Osteocyte (in vitro differentiated cells): ENCODE measurements at regions not wholly inside any gene's neighbourhood (a gene's known extent, or its start where the extent isn't known, plus 50 kb on each side); places are given as distances from the start of the nearest gene placed in this dataset.

Experiments used
- DNase-seq: peaks from one replicate; pipeline ENCODE4 v3.0.0; 2021; ENCODE audit warnings: mixed read lengths; ENCODE audit not compliant: unreplicated experiment; ENCODE audit errors: extremely low spot score
- H3K27ac Mint-ChIP-seq: one replicate; pipeline ENCODE4 v1.8.0; 2021; ENCODE audit warnings: mild to moderate bottlenecking, mixed read lengths; ENCODE audit not compliant: unreplicated experiment
- H3K27me3 Mint-ChIP-seq: one replicate; pipeline ENCODE4 v1.8.0; 2021; ENCODE audit warnings: mixed read lengths; ENCODE audit not compliant: unreplicated experiment
- H3K36me3 Mint-ChIP-seq: one replicate; pipeline ENCODE4 v1.8.0; 2021; ENCODE audit warnings: mixed read lengths; ENCODE audit not compliant: unreplicated experiment
- H3K4me1 Mint-ChIP-seq: one replicate; pipeline ENCODE4 v1.8.0; 2021; ENCODE audit warnings: mixed read lengths; ENCODE audit not compliant: unreplicated experiment
- H3K4me3 Mint-ChIP-seq: one replicate; pipeline ENCODE4 v1.8.0; 2021; ENCODE audit warnings: mild to moderate bottlenecking, moderate library complexity, mixed read lengths; ENCODE audit not compliant: unreplicated experiment
- H3K9me3 Mint-ChIP-seq: one replicate; pipeline ENCODE4 v1.8.0; 2021; ENCODE audit warnings: mixed read lengths; ENCODE audit not compliant: unreplicated experiment
- CTCF ChIP-seq: fragments of 200-600 bp; sonication (generic); IDR thresholded peaks from 2 replicates; pipeline ENCODE4 v1.5.0; 2021; ENCODE audit warnings: antibody characterized with exemption, mild to moderate bottlenecking, moderate library complexity

- no peaks in the 10 kb centered on the region for H3K9me3 Mint-ChIP-seq
- no peak for DNase-seq
- H3K27ac Mint-ChIP-seq, result no peak overlapping the region
- no peak overlapping the region for H3K4me3 Mint-ChIP-seq
- peaks cover 10% of the 10 kb centered on the region for H3K4me1 Mint-ChIP-seq
- no peaks in the 10 kb centered on the region for H3K36me3 Mint-ChIP-seq
- no peaks in the 10 kb centered on the region for H3K27me3 Mint-ChIP-seq
- no peak for TF ChIP-seq CTCF
Measured at GRCh38 chr22:27163162-27164137, 506.1 kb downstream of the MIAT start.

- Mint-ChIP-seq H3K27ac (no peak overlapping the region), H3K36me3 (no peaks in the 10 kb centered on the region), H3K27me3 (no peaks in the 10 kb centered on the region), H3K4me1 (peaks cover 10% of the 10 kb centered on the region), H3K9me3 (no peaks in the 10 kb centered on the region), H3K4me3 (no peak overlapping the region)
- DNase-seq, result no peak
- no peak for TF ChIP-seq CTCF
Measured at GRCh38 chr22:27164781-27165503, 507.6 kb downstream of the MIAT start.

GRCh38 chr22:27168681-27169080 is 511.3 kb downstream of the MIAT start:
- Mint-ChIP-seq H3K9me3 (no peaks in the 10 kb centered on the region), H3K36me3 (no peaks in the 10 kb centered on the region)
- no peak for TF ChIP-seq CTCF

GRCh38 chr22:27170491-27170890 is 513.1 kb downstream of the MIAT start:
- Mint-ChIP-seq H3K36me3 (no peaks in the 10 kb centered on the region), H3K4me1 (peaks cover 4% of the 10 kb centered on the region), H3K9me3 (no peaks in the 10 kb centered on the region), H3K27ac (no peak overlapping the region), H3K27me3 (peaks cover 2% of the 10 kb centered on the region), H3K4me3 (no peak overlapping the region)
- TF ChIP-seq CTCF, result no peak
- DNase-seq, result peak; percentile 92

More at GRCh38 chr22:27168681-27169080, 511.3 kb downstream of the MIAT start:
- no peak for DNase-seq
- Mint-ChIP-seq H3K4me1 (peaks cover 11% of the 10 kb centered on the region), H3K4me3 (no peak overlapping the region), H3K27ac (no peak overlapping the region), H3K27me3 (no peaks in the 10 kb centered on the region)

- no peak for DNase-seq
- H3K36me3 Mint-ChIP-seq, result no peaks in the 10 kb centered on the region
- peaks cover 4% of the 10 kb centered on the region for H3K4me1 Mint-ChIP-seq
- TF ChIP-seq CTCF, result no peak
- H3K27me3 Mint-ChIP-seq, result peaks cover 2% of the 10 kb centered on the region
- no peaks in the 10 kb centered on the region for H3K9me3 Mint-ChIP-seq
- H3K4me3 Mint-ChIP-seq, result no peak overlapping the region
- H3K27ac Mint-ChIP-seq, result no peak overlapping the region
Measured at GRCh38 chr22:27171212-27171611, 513.8 kb downstream of the MIAT start.
